GM10248 (cell line): ENCODE measurements at regions not wholly inside any gene's neighbourhood (a gene's known extent, or its start where the extent isn't known, plus 50 kb on each side); places are given as distances from the start of the nearest gene placed in this dataset.
"Not testable (repeated sequence)": the region's sequence is repeated elsewhere in the genome, so short reads cannot be mapped to it uniquely, and the experiment has no call there.

ENCODE experiments used
- CTCF ChIA-PET: fragments of 300-600 bp; sonication (Branson Sonifier 250); formaldehyde crosslinking; extraction: SDS; loops from one replicate; lab custom pipeline; 2021; ENCODE audit warnings: antibody characterized with exemption; lab: Yijun Ruan, JAX
- POLR2A ChIA-PET: fragments of 350-650 bp; sonication (Branson Sonifier 250); formaldehyde crosslinking; extraction: SDS; loops from one replicate; lab custom pipeline; 2020; ENCODE audit warnings: antibody characterized with exemption; lab: Yijun Ruan, JAX
- DNase-seq: peaks from one replicate; pipeline ENCODE4 v3.0.0; 2012; ENCODE audit errors: extremely low spot score
- CTCF ChIP-seq: IDR thresholded peaks from 2 replicates; pipeline ENCODE4 v1.5.1; 2012; ENCODE audit warnings: mild to moderate bottlenecking, low read depth; ENCODE audit errors: extremely low read depth, missing control alignments, control extremely low read depth

- POLR2A ChIA-PET, result no interaction called here
- DNase-seq, result no peak
- CTCF ChIA-PET, result interaction anchor here (0.9 to 1.9 kb wide), 3 partner anchors 12 to 48 kb away, joined by 3 to 5 read pairs (median 4); no protein-coding TSS in a partner anchor
- no peak for TF ChIP-seq CTCF
Observed at GRCh38 chr6:131471331-131471730, 101.7 kb upstream of the ARG1 start.

GRCh38 chr6:131473303-131473702 lies 99.7 kb upstream of the ARG1 start:
- CTCF ChIA-PET, DNase-seq, POLR2A ChIA-PET: not testable (repeated sequence)

GRCh38 chr6:131476362-131476761 lies 96.7 kb upstream of the ARG1 start:
- ChIA-PET CTCF (no interaction called here), POLR2A (no interaction called here)
- no peak for TF ChIP-seq CTCF
- DNase-seq, result no peak

- CTCF ChIA-PET, DNase-seq, POLR2A ChIA-PET: not testable (repeated sequence)
Observed at GRCh38 chr6:131478740-131479211, 94.2 kb upstream of the ARG1 start.

- no peak for DNase-seq
- ChIA-PET POLR2A (no interaction called here), CTCF (no interaction called here)
- no peak for TF ChIP-seq CTCF
Observed at GRCh38 chr6:131486608-131487007, 86.4 kb upstream of the ARG1 start.

GRCh38 chr6:131488780-131489179 lies 84.2 kb upstream of the ARG1 start:
- no peak for DNase-seq
- TF ChIP-seq CTCF, result no peak
- ChIA-PET POLR2A (no interaction called here), CTCF (interaction anchor here (0.9 to 1.0 kb wide), 3 partner anchors 8 to 213 kb away, joined by 3 read pairs; no protein-coding TSS in a partner anchor)

- DNase-seq, result no peak
- POLR2A ChIA-PET, result no interaction called here
- CTCF ChIA-PET, result interaction anchor here (1.1 to 1.4 kb wide), 2 partner anchors 13 to 43 kb away, joined by 3 to 6 read pairs; no protein-coding TSS in a partner anchor
- TF ChIP-seq CTCF, result no peak
Observed at GRCh38 chr6:131490441-131490840, 82.6 kb upstream of the ARG1 start.

- ChIA-PET CTCF (interaction anchor here (0.9 to 2.0 kb wide), 5 partner anchors 10 to 608 kb away, joined by 3 to 5 read pairs (median 3); no protein-coding TSS in a partner anchor), POLR2A (no interaction called here)
- TF ChIP-seq CTCF, result no peak
- DNase-seq, result no peak
Observed at GRCh38 chr6:131492932-131493573, 80.0 kb upstream of the ARG1 start.

- POLR2A ChIA-PET, CTCF ChIA-PET, DNase-seq: not testable (repeated sequence)
Observed at GRCh38 chr6:131504387-131504786, 68.6 kb upstream of the ARG1 start.
